HepG2 (cell line): ENCODE measurements at regions not wholly inside any gene's neighbourhood (a gene's known extent, or its start where the extent isn't known, plus 50 kb on each side); places are given as distances from the start of the nearest gene placed in this dataset.

ENCODE experiments used
- ATAC-seq: fragments of 200-7000 bp; cut with Tn5 transposase; 3 replicates; pipeline ENCODE4 v1.9.1; 2020; ENCODE audit warnings: mild to moderate bottlenecking, moderate library complexity
- BruUV-seq: library from RNA; stranded (reverse); fragments of 400-500 nt; replicated peaks from 2 replicates; lab custom pipeline; 2021; lab: Mats Ljungman, UMichigan
- CTCF ChIA-PET: fragments of 300-600 bp; formaldehyde crosslinking; extraction: SDS; loops from one replicate; lab custom pipeline; 2021; ENCODE audit warnings: low total read pairs, inconsistent platforms, low intra/inter-chr PET ratio; lab: Yijun Ruan, JAX
- POLR2A ChIA-PET: fragments of 350-600 bp; sonication (Branson Sonifier 250); formaldehyde crosslinking; loops from one replicate; lab custom pipeline; 2020; ENCODE audit warnings: antibody characterized with exemption, inconsistent platforms; lab: Yijun Ruan, JAX
- DNase-seq: peaks from one replicate; pipeline ENCODE4 v3.0.0-alpha.2; 2015; ENCODE audit warnings: low spot score
- FAIRE-seq: peaks from 3 replicates; lab custom pipeline; 2011; peaks lifted over from hg19 to GRCh38; lab: Jason Lieb, UNC
- H2AFZ ChIP-seq: one replicate; pipeline ENCODE4 v1.6.1; 2011; ENCODE audit warnings: low read length, inconsistent platforms
- H3K27ac ChIP-seq: fragments of 300-600 bp; 3 replicates; pipeline ENCODE4 v1.8.0; 2011; ENCODE audit warnings: mixed run types, mild to moderate bottlenecking, mixed read lengths, low read length, inconsistent platforms; ENCODE audit not compliant: insufficient read depth; ENCODE audit errors: extremely low read length
- H3K27me3 ChIP-seq, 2 experiments: fragments of 200-600 bp in 1 of 2; 2 replicates in 1 of 2; 3 replicates in 1 of 2; pipeline versions ENCODE4 v1.6.0 to v1.8.0; 2011; ENCODE audit warnings: low read length in 2 of 2, mild to moderate bottlenecking in 2 of 2, moderate library complexity in 2 of 2, inconsistent platforms in 1 of 2; ENCODE audit not compliant: insufficient read depth in 2 of 2, control insufficient read depth in 1 of 2
- H3K36me3 ChIP-seq, 2 experiments: fragments of 200-600 bp in 1 of 2; replicated peaks in 1 of 2; 2 replicates in 1 of 2; 3 replicates in 1 of 2; pipeline versions ENCODE4 v1.5.1 to v1.8.0; 2011; ENCODE audit warnings: low read length in 2 of 2, inconsistent platforms in 1 of 2; ENCODE audit not compliant: insufficient read depth in 2 of 2, control insufficient read depth in 1 of 2
- H3K4me1 ChIP-seq: 2 replicates; pipeline ENCODE4 v1.5.1; 2012; ENCODE audit warnings: low read length, inconsistent platforms; ENCODE audit not compliant: insufficient read depth
- H3K4me2 ChIP-seq: 2 replicates; pipeline ENCODE4 v1.6.0; 2011; ENCODE audit warnings: low read depth, low read length, inconsistent platforms
- H3K4me3 ChIP-seq, 3 experiments: fragments of 200-600 bp in 1 of 3; sonication (generic), shearing (Covaris generic) in 1 of 3; replicated peaks in 1 of 3; 2 replicates each; pipeline ENCODE4 v1.5.1; 2011 to 2016; ENCODE audit warnings: low read length in 3 of 3, inconsistent platforms in 2 of 3, low read depth in 2 of 3, mild to moderate bottlenecking in 2 of 3, control low read depth in 1 of 3, mixed read lengths in 1 of 3; ENCODE audit not compliant: insufficient read depth in 1 of 3
- H3K79me2 ChIP-seq: one replicate; pipeline ENCODE4 v1.6.1; 2011; ENCODE audit warnings: low read length, inconsistent platforms; ENCODE audit not compliant: insufficient read depth
- H3K9ac ChIP-seq: 2 replicates; pipeline ENCODE4 v1.6.0; 2011; ENCODE audit warnings: mild to moderate bottlenecking, low read depth, low read length, inconsistent platforms; ENCODE audit not compliant: insufficient read depth
- H3K9me3 ChIP-seq: 2 replicates; pipeline ENCODE4 v1.5.1; 2012; ENCODE audit warnings: mild to moderate bottlenecking, low read length
- H4K20me1 ChIP-seq: 2 replicates; pipeline ENCODE4 v1.6.0; 2011; ENCODE audit warnings: inconsistent platforms, mild to moderate bottlenecking, low read length, moderate library complexity; ENCODE audit not compliant: insufficient read depth
- GATAD2A ChIP-seq: IDR thresholded peaks from 2 replicates; pipeline ENCODE4 v1.6.1; 2016
- NCOA2 ChIP-seq: sonication (generic); formaldehyde crosslinking; IDR thresholded peaks from 2 replicates; pipeline ENCODE4 v1.8.0; 2022; ENCODE audit warnings: inconsistent platforms
- NFYB ChIP-seq: sonication (generic); formaldehyde crosslinking; IDR thresholded peaks from 2 replicates; pipeline ENCODE4 v1.4.0; 2020; ENCODE audit warnings: missing genetic modification reagents
- ZFP82 ChIP-seq: sonication (generic); formaldehyde crosslinking; IDR thresholded peaks from 2 replicates; pipeline ENCODE4 v1.5.1; 2020; ENCODE audit warnings: mild to moderate bottlenecking, missing genetic modification reagents, borderline replicate concordance
- ZNF232 ChIP-seq: sonication (generic); formaldehyde crosslinking; IDR thresholded peaks from 2 replicates; pipeline ENCODE4 v1.4.0; 2020; ENCODE audit warnings: missing genetic modification reagents, borderline replicate concordance
- ZNF761 ChIP-seq: sonication (generic); formaldehyde crosslinking; conservative IDR thresholded peaks from 2 replicates; pipeline ENCODE4 v1.4.0; 2020; ENCODE audit warnings: mild to moderate bottlenecking, missing genetic modification reagents
- WGBS: methylation state at CpG from one replicate; pipeline ENCODE4 v1.1.6; 2017; ENCODE audit warnings: low lambda C conversion rate; 5-methylcytosine and 5-hydroxymethylcytosine counted together
- in situ Hi-C: cut with HindIII; loops from 2 replicates; pipeline ENCODE4 v1.10.0; 2017; ENCODE audit warnings: low pct_unique_long_range_greater_than_20kb; ENCODE audit not compliant: extremely low pct_ligation_motif_present
- intact Hi-C: fragments of 100-400 bp; cut with micrococcal nuclease; formaldehyde crosslinking; loops from one replicate; pipeline ENCODE4 v1.10.0; 2022; ENCODE audit not compliant: unreplicated experiment
- TF ChIP-seq, protein P1 (sequence below): sonication (generic); formaldehyde crosslinking; IDR thresholded peaks from 2 replicates; pipeline ENCODE4 v1.8.1; 2023; ENCODE audit warnings: mild to moderate bottlenecking, inconsistent platforms, moderate library complexity, missing genetic modification reagents, borderline replicate concordance
- TF ChIP-seq, protein P2 (sequence below): sonication (generic); formaldehyde crosslinking; IDR thresholded peaks from 2 replicates; pipeline ENCODE4 v1.5.1; 2020; ENCODE audit warnings: mild to moderate bottlenecking, missing genetic modification reagents, borderline replicate concordance
- TF ChIP-seq, protein P3 (sequence below): sonication (generic); formaldehyde crosslinking; IDR thresholded peaks from 2 replicates; pipeline ENCODE4 v1.4.0; 2020; ENCODE audit warnings: missing genetic modification reagents

DNA sequence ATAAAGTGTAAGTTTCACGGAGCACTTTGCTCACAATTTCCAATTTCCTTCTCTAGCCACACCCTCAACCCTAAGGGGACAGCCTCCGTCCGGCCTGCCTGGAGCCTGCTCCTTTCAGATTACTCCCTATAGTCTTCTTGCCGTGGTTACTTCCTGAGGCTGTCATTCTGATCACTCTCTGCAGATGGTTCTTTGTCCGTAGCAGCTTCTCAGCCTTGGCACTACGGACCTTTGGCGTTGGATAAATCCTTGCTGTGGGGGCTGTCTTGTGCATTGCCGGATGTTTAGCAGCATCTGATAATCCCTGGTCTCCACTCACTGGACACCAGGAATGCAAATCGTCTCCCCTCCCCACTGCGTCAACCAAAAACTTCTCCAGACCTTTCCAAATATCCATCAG lies 447.5 kb upstream of the KIRREL3 start:
- Histone ChIP-seq H2AFZ (no peak overlapping the region), H3K79me2 (no peaks in the 10 kb centered on the region), H3K4me3 (no peak overlapping the region), H3K9ac (no peak overlapping the region), H3K4me2 (no peak overlapping the region), H4K20me1 (no peaks in the 10 kb centered on the region), H3K27ac (no peak overlapping the region), H3K36me3 (no peaks in the 10 kb centered on the region), H3K9me3 (peaks cover 4% of the 10 kb centered on the region; the same call in 1 of the 2 replicates), H3K4me1 (no peaks in the 10 kb centered on the region), H3K27me3 (no peaks in the 10 kb centered on the region)
- no peak for FAIRE-seq
- TF ChIP-seq NFYB (CRISPR knock-in tag): no peak
- TF ChIP-seq, protein P1, sequence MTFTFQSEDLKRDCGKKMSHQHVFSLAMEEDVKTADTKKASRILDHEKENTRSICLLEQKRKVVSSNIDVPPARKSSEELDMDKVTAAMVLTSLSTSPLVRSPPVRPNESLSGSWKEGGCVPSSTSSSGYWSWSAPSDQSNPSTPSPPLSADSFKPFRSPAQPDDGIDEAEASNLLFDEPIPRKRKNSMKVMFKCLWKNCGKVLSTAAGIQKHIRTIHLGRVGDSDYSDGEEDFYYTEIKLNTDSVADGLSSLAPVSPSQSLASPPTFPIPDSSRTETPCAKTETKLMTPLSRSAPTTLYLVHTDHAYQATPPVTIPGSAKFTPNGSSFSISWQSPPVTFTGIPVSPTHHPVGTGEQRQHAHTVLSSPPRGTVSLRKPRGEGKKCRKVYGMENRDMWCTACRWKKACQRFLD (CRISPR knock-in tag): no peak
- in situ Hi-C loops (no loop called here), intact Hi-C loops (no loop called here)
- DNase-seq: no peak
- POLR2A ChIA-PET: no interaction called here
- CTCF ChIA-PET: no interaction called here
- no TSS peak for BruUV-seq
- no peak for ATAC-seq
- WGBS: 32% methylated on average over 10 of the region's 10 CpGs

DNA sequence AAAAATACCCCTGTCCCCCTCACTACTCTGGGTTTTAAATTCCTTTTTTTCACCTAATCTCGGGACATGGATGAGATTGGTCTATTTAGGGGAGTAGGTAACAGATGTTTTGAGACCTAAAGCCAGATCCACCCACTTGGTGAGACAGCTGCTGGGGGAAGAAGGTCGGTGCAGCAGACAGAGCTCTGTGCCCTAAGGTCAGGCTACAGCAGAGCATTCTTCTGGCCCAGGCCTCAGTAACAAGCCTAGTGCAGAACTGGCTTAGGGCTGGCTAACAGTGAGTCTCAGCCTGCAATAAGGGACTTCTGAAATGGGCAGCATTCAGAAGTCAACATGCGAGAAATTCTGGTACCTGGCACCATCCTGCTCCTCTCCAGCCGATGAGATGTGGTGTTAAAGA lies 444.9 kb upstream of the KIRREL3 start:
- intact Hi-C loops: no loop called here
- TF ChIP-seq NCOA2 (CRISPR knock-in tag) (no peak), ZNF232 (no peak), GATAD2A (CRISPR knock-in tag) (no peak), ZNF761 (CRISPR knock-in tag) (no peak), ZFP82 (CRISPR knock-in tag) (no peak)
- TF ChIP-seq, protein P2, sequence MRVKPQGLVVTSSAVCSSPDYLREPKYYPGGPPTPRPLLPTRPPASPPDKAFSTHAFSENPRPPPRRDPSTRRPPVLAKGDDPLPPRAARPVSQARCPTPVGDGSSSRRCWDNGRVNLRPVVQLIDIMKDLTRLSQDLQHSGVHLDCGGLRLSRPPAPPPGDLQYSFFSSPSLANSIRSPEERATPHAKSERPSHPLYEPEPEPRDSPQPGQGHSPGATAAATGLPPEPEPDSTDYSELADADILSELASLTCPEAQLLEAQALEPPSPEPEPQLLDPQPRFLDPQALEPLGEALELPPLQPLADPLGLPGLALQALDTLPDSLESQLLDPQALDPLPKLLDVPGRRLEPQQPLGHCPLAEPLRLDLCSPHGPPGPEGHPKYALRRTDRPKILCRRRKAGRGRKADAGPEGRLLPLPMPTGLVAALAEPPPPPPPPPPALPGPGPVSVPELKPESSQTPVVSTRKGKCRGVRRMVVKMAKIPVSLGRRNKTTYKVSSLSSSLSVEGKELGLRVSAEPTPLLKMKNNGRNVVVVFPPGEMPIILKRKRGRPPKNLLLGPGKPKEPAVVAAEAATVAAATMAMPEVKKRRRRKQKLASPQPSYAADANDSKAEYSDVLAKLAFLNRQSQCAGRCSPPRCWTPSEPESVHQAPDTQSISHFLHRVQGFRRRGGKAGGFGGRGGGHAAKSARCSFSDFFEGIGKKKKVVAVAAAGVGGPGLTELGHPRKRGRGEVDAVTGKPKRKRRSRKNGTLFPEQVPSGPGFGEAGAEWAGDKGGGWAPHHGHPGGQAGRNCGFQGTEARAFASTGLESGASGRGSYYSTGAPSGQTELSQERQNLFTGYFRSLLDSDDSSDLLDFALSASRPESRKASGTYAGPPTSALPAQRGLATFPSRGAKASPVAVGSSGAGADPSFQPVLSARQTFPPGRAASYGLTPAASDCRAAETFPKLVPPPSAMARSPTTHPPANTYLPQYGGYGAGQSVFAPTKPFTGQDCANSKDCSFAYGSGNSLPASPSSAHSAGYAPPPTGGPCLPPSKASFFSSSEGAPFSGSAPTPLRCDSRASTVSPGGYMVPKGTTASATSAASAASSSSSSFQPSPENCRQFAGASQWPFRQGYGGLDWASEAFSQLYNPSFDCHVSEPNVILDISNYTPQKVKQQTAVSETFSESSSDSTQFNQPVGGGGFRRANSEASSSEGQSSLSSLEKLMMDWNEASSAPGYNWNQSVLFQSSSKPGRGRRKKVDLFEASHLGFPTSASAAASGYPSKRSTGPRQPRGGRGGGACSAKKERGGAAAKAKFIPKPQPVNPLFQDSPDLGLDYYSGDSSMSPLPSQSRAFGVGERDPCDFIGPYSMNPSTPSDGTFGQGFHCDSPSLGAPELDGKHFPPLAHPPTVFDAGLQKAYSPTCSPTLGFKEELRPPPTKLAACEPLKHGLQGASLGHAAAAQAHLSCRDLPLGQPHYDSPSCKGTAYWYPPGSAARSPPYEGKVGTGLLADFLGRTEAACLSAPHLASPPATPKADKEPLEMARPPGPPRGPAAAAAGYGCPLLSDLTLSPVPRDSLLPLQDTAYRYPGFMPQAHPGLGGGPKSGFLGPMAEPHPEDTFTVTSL: no peak
- TF ChIP-seq, protein P3, sequence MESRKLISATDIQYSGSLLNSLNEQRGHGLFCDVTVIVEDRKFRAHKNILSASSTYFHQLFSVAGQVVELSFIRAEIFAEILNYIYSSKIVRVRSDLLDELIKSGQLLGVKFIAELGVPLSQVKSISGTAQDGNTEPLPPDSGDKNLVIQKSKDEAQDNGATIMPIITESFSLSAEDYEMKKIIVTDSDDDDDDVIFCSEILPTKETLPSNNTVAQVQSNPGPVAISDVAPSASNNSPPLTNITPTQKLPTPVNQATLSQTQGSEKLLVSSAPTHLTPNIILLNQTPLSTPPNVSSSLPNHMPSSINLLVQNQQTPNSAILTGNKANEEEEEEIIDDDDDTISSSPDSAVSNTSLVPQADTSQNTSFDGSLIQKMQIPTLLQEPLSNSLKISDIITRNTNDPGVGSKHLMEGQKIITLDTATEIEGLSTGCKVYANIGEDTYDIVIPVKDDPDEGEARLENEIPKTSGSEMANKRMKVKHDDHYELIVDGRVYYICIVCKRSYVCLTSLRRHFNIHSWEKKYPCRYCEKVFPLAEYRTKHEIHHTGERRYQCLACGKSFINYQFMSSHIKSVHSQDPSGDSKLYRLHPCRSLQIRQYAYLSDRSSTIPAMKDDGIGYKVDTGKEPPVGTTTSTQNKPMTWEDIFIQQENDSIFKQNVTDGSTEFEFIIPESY (CRISPR knock-in tag): no peak

More for the DNA sequence above, 444.9 kb upstream of the KIRREL3 start:
- Histone ChIP-seq H2AFZ (no peak overlapping the region), H3K9me3 (peaks cover 4% of the 10 kb centered on the region; the same call in 1 of the 2 replicates), H3K27ac (no peak overlapping the region), H4K20me1 (no peaks in the 10 kb centered on the region), H3K4me3 (no peak overlapping the region), H3K36me3 (no peaks in the 10 kb centered on the region), H3K4me2 (no peak overlapping the region), H3K4me1 (no peaks in the 10 kb centered on the region), H3K79me2 (no peaks in the 10 kb centered on the region), H3K27me3 (no peaks in the 10 kb centered on the region), H3K9ac (no peak overlapping the region)
- 0% methylated on average over 4 of the region's 4 CpGs for WGBS
- FAIRE-seq (no peak), ATAC-seq (no peak), DNase-seq (no peak)
- BruUV-seq: no TSS peak
- ChIA-PET CTCF (no interaction called here), POLR2A (no interaction called here)
- in situ Hi-C loops: no loop called here
